GM18858 (cell line): ENCODE measurements at regions not wholly inside any gene's neighbourhood (a gene's known extent, or its start where the extent isn't known, plus 50 kb on each side); places are given as distances from the start of the nearest gene placed in this dataset.

Experiments used
- ATAC-seq: cut with Tn5 transposase; IDR thresholded peaks from one replicate; pipeline ENCODE4 v1.9.1; 2021; ENCODE audit not compliant: unreplicated experiment

DNA sequence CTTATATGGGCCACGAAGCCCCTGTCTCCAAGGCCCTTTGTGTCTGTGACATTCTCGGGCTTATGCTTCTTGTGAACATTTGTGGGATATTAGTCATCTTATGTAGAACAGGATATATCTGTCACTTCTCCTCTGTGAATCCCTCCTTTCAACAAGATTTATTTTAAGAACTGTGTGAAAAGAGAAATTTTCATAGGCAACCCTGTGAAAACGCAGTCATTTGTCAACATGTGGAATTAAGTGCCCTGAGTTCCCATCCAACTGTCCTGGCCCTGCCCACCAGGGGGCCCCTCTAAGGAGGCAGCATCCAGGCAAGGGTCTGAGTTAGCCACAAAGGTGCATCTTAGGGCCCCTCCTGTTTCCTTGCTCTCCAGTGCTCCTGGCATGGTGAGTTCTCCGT lies 76.8 kb upstream of the CHRNA7 start:
- no peak for ATAC-seq

DNA sequence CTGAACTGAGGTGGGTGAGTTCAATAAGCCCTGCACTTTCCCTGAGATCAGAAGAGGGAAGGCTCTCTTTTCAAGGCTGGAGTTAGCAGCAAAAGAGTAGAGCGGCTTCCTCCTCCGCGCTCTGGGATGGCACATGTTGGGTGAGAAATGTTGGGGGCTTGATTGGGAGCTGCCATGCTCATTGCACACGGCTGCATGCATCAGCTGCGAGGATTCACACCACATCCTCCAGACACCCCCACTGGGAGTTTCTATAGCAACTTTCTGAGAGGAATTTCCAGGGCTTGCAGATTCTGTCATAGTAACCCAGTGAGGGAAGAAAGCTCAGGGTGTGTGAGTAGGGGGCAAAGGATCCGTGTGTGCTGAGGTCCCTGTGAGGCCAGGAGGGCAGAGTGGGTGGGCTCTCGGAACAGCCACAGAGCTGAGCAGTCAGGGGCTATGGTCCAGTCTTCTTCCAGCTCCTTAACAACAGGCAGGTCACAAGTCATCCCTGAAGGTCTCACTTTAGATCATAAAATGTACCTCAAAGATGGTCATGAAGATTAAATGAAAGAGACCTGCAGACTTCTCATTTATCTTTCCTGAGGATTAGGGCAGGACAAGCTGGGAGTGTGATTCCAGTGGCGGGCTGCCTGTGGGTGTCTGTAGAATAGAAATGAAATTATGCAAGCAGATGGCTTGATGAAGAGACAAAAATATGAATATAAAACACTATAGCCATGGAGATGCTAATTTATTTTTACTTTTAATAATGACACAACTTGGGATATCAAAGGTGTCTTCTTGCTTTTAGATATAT lies 75.7 kb upstream of the CHRNA7 start:
- ATAC-seq, result no peak

DNA sequence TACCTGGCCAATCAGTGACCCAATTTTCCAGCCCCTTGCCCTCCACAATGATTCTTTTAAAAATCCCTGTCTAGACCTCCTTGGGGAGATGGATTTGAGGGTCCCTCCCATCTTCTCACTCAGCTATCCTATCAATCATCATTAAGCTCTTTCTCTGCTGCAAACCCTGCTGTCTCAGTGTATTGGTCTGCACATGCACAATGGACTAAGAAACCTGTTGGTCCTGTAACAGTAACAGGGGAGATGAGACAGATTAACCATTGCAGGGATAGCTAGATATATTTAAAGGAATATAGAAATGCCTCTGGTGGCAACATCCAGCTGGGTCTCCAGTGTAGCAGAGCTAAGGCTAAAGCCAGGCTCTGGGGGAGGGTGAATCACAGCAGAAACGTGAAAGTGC lies 74.6 kb upstream of the CHRNA7 start:
- no peak for ATAC-seq

DNA sequence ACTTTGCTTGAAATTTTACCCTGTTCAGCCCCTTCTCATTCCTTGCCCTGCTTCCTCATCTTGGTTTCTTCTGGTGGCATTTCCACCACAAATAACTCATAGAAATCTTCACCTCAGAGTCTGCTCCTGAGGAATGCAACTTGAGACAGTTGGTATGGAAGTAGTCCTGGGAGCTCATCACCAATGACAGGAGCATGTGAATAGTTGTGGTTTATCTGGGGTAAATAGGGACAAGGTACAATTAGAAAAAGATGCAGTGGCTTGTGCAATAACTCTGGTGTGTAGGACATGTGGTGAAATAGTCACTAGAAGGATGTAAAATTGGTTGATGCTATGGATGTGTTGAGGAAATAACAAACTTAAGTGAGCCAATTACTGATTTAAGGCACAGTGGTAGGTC lies 72.7 kb upstream of the CHRNA7 start:
- no peak for ATAC-seq

DNA sequence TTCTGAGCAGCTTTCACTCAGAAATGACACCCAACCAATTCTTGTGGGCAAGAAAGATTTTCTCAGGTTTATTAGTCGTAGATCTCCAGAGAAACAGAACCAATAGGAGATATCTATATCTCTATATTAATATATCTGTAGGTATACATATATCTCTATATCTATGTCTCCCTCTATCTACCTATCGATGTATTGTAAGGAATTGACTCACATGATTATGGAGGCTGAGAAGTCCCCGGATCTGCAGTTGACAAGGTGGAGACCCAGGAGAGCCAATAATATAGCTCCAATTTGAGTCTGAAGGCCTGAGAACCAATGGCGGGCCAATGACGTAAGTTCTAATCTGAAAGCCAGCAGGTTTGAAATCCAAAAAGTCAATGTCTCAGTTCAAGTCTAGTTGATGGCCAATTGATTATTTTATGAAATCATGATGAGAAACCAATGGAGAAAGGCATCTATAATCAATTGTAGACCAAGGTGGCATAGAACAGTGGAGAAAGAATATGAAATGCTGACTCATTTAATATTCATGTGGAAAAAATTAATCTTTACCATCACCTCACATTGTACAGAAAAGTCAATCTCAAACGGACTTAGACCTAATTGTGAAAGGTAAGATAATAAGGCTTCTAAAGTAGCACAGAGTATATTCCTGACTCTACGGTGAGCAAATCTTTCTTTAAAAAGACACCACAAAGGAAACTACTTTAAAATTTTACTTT lies 65.6 kb upstream of the CHRNA7 start:
- ATAC-seq, result no peak

DNA sequence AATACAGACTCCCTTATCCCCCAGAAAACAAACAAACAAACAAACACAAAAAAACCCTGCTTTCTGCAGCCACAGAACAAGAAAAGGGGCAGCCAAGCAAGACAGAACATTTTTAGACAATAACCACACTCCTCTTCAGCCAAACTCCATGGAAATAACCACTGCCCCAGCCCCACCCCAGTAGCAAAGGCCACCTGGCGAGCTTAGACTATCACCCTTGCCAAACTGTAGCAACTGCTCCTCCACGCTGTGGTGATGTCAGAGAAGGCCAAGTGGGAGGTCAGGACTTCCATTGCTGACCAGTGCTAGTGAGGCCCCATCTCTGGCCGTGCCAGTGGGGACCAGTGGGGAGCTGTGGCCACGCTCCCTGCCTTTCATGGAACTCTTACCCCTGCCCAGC lies 60.3 kb upstream of the CHRNA7 start:
- no peak for ATAC-seq

DNA sequence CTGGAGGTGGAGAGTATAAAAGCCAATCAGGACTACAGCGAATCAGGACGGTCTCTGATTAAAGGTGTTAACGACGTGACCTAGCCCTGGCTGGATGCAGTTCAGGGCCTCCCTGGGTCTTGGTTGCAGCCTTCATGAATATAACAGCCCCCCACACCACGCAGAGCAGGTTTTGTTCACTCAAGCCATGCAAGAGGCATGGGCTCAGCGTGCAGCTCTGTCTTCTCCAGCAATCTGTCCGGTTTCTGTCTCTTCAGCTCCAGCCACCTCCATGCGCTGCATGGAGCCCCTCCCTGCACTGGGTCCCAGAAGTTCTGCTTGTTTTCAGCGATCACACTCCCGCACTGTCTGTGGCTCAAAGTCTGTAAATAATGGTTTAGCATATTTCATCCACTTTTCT lies 57.1 kb upstream of the CHRNA7 start:
- ATAC-seq, result no peak

DNA sequence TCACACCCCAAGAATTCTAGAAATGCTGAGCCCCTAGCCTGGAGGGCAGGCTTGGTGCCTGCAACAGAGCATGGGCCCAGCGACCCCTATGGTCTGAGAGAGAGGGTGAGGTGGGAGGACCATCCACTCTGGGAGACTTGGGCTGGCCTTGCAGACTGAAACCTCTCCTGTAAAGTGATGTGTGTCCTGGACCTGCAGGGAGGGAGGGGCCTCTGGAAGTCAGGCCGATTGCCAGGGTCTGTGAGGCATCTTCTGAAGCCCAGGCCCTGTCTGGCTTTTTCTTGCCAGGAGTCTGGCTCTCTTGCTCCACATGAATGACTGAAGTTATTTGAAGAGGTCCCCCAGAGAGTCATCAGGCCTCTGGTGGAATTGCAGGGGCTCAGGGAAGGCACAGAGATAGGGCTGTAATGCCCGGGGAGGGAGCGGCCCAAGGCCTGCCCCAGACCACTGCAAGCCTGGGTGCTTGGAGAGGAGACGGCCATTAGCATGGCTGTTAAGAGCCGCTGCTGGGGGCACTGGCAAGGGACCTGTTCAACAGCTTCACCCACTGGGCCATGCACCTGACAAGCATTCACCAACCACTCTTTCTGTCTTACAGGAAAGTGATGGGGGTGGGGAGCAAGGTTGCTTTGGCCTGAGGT lies 56.0 kb upstream of the CHRNA7 start:
- ATAC-seq, result no peak

DNA sequence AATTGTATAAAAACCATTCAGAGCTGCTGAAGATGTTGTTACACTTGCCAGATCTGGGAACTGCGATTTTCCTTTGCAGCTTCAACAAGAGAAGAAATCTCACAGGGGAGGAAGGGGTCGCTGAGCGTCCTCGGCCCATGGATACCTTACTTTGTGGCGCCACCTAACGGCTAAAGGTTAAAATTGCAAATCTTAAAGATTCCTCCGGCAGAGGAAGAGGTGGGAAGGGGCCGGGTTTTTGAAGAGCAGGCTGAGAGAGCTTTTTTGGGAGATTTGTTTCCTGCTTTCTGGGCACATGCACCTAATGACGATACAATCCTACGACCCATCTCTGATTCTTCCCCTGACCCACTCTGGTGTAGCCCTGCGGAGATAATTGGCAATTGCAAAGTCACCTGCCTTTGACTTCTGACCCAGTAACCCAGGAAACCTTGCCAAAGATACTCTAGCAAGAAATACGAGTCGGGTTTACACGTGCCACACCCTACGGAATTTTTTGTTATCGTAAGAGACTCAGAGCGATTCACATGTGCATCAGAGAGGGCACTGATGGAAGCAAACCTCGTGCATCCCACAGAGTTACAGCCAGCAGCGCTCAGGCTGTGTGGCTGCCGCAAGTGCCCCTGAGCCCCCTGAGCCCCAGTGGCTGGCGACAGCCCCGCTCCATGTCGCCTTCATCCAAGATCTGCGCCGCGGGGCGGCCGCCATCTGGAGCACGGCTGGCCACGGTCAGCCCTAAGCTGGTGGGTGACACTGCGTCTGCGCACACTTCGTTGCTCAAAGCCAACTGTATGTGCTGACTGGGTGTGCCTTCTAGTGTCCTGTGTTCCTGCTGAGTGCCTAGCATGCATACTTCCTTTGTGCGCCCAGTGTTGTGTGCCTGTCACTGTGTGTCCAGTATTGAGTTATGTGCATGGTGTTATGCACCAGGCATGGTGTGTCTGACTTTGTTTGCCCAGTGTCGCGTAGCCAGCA lies 55.2 kb upstream of the CHRNA7 start:
- ATAC-seq, result no peak

DNA sequence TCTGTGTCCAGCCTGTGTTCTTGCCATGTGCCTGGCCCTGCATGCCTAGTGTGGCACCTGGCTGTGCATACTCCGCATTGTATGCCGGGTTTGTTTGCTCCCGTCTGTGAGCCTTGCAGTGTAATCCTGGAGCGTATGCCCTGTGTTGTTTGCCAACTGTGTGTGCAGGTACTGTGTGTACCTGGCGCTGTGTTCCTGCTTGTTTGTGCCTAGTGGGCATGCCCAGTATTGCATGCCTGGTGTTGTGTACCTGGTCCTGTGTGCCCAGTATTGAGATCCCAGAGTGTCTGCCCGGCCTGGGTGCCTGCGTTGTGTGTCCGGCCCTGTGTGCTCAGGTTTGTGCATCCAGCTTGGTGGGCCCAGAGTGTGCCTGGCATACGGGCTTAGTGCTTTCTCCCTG lies 54.5 kb upstream of the CHRNA7 start:
- no peak for ATAC-seq

DNA sequence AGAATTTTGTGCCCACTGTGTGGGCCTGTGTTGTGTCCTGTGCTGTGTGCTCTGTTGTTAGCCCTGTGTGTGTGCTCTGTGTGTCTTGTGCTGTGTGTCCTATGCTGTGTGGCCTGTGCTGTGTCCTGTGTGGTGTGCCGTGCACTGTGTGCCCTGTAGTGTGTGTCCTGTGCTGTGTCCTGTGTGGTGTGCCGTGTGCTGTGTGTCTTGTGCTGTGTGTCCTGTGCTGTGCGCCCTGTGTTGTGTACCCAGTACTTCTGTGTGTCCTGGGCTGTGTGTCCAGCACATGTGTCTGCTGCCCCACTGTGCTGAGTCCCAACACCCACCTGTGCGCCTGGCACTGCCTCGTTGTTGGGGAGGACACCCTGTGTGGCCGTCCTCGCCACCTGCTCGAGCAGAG lies 53.2 kb upstream of the CHRNA7 start:
- ATAC-seq, result no peak

DNA sequence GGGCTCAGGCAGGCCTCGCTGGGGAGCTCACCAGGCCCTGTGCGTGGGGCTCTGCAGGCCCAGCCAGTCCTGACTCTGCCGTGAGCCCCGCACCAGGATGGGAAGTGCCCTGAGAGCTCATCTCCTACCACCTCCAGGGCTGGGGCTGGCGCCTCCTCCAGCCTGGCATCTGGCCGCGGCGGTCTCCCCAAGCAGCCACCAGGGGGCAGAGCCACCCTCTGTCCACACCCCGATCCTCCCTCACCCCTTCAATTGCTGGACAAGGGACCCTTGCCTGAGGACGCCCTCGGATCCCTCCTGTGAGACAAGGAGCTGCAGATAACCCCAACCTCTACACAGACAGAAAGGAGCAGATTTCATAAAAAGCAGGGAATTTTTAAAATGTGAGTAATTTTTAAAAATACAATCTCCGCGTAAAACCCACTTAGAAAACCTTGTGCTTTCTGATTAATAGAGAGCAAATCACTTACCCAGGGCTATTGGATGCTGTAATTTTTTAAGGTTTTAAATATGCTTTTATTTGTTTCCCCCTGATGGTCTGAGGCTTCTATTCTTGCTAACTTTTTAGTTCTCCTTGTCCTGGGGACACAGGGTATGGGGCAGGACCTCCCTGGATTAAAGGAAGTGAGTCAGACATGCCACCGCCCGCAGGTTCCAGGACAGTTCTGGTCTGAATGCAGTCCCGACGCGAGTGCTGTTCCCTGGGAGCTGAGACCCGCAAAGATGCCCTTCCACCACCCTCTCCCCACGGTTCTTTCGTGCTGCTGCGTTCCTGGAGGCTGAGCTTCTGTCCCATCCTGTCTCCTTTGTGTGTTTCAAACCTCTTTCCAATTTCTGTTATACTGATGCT lies 52.3 kb upstream of the CHRNA7 start:
- no peak for ATAC-seq
